Astrocyte of the spinal cord (primary cell): ENCODE measurements at regions not wholly inside any gene's neighbourhood (a gene's known extent, or its start where the extent isn't known, plus 50 kb on each side); places are given as distances from the start of the nearest gene placed in this dataset.

Experiments
- DNase-seq: peaks from one replicate; pipeline ENCODE4 v3.0.0; 2011; ENCODE audit warnings: low read depth, low spot score
- H3K4me3 ChIP-seq: 2 replicates; pipeline ENCODE4 v1.5.1; 2011; ENCODE audit warnings: low read depth, mild to moderate bottlenecking, low read length, moderate library complexity
- in situ Hi-C: cut with HindIII; loops from 2 replicates; pipeline ENCODE4 v1.10.0; 2017; ENCODE audit warnings: low sequenced_read_pairs
- TF ChIP-seq, protein P1 (sequence below): IDR thresholded peaks from 2 replicates; pipeline ENCODE4 v1.5.1; 2012; ENCODE audit warnings: low read depth, mild to moderate bottlenecking, low read length, inconsistent platforms

DNA sequence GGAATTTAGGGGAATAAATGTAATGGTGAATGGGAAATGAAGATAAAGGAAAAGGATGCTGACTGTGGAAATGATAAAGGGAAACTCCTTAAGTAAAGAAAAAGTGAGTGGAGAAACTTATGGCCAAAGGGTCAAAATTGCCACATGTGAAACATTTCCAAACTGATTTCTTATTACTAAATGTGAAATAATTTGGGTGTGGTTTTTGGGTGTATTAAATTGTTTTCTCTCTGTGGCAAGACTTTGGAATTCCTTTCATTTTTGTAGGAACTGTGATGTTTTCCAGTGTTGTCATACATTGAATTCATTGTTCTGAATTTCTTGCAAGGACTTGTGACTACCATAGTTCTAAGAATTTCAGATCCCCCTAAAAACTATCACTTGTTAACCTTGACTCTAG is 1891.5 kb upstream of the SEL1L start:
- TF ChIP-seq, protein P1, sequence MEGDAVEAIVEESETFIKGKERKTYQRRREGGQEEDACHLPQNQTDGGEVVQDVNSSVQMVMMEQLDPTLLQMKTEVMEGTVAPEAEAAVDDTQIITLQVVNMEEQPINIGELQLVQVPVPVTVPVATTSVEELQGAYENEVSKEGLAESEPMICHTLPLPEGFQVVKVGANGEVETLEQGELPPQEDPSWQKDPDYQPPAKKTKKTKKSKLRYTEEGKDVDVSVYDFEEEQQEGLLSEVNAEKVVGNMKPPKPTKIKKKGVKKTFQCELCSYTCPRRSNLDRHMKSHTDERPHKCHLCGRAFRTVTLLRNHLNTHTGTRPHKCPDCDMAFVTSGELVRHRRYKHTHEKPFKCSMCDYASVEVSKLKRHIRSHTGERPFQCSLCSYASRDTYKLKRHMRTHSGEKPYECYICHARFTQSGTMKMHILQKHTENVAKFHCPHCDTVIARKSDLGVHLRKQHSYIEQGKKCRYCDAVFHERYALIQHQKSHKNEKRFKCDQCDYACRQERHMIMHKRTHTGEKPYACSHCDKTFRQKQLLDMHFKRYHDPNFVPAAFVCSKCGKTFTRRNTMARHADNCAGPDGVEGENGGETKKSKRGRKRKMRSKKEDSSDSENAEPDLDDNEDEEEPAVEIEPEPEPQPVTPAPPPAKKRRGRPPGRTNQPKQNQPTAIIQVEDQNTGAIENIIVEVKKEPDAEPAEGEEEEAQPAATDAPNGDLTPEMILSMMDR, result no peak
- DNase-seq, result peak; percentile 33
- in situ Hi-C loops, result no loop called here
- no peak overlapping the region for H3K4me3 ChIP-seq

DNA sequence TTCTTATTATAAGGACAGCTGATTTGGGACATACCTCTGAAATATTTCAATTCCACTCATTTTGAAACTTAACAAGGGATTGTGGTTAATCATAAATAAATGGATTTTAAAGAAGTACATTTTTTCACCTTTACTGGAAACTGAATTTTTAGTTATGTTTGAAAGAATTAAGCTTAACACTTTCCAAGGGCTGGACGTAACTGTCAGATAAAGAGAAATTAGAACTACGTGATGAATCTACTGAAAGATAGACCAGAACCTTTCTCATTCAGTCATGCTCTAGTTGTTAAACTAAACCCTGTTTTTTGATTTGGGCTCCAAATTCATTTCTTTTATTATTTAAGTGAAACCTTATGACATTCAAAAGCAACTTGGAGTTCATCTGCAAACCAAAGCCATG is 1892.1 kb upstream of the SEL1L start:
- DNase-seq, result no peak
- in situ Hi-C loops, result no loop called here
- no peak overlapping the region for H3K4me3 ChIP-seq
- TF ChIP-seq, protein P1, result no peak

DNA sequence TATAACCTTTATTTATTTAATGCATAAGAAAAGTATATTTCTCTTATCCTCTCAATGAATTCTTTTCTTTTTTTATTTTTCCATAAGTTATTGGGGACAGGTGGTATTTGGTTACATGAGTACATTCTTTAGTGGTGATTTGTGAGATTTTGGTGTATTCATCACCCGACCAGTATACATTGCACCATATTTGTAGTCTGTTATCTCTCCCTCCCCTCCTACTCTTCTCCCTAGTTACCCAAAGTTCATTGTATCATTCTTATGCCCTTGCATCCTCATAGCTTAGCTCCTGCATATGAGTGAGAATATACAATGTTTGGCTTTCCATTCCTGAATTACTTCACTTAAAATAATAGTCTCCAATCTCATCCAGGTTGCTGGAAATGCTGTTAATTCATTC is 1900.0 kb upstream of the SEL1L start:
- in situ Hi-C loops, result no loop called here
- no peak for DNase-seq
- TF ChIP-seq, protein P1, result no peak
- no peak overlapping the region for H3K4me3 ChIP-seq

DNA sequence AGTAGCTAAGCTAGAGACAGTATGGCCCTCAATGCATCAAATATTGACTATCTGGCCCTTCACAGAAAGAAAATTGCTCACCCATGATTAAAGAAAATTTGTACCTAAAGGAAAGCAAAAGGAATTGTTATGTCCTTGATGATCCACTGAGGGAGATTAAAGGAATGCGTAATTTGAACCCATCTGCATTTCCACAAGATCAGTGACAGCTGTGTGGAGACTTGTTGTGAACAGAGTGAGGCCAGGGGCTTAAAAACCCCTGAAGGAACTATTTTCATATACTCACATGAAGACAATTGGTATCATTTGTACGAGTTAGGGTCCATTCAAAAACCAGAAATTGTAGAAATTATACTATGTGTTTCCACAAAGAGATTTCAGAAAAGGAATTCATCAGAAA is 1908.1 kb upstream of the SEL1L start:
- in situ Hi-C loops, result no loop called here
- TF ChIP-seq, protein P1, result no peak
- DNase-seq, result no peak
- no peak overlapping the region for H3K4me3 ChIP-seq

DNA sequence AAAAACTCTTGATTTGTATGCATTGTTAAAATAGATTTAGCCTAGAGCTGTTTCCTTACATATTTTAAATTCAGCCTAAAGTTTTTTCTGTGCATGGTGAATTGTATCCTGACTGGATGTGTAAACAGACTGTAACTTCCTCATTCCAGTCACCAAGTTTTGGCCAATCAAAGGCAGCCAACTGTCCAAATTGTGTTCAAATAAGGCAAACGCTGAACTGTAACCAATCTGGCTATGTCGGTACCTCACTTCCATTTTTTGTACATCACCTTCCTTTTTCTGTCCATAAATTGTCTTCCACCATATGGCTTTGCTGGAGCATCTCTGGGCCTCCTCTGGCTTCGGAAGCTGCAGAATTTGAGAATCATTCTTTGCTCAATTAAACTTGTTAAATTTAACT is 1921.9 kb upstream of the SEL1L start:
- no peak overlapping the region for H3K4me3 ChIP-seq
- DNase-seq, result no peak
- TF ChIP-seq, protein P1, result no peak
- in situ Hi-C loops, result no loop called here

DNA sequence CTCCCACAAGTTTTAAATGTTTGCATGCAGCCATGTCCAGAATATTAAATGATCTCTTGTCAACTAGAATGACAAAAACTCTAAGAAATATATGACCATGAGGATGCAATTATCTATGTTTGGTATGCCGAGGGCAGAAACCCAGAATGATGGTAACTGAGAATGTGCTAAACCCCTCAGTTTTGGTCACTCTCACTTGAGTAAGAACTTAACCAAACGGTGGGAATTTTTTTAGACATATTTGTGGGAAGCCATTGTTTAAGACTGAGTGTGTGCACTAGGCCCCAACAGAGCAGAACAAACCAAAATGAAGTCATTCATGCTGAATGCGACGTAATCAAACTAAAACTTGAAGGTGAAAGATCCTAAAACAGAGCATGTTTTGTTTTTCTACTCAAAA is 1927.9 kb upstream of the SEL1L start:
- TF ChIP-seq, protein P1, result no peak
- in situ Hi-C loops, result no loop called here
- H3K4me3 ChIP-seq, result no peak overlapping the region
- no peak for DNase-seq

DNA sequence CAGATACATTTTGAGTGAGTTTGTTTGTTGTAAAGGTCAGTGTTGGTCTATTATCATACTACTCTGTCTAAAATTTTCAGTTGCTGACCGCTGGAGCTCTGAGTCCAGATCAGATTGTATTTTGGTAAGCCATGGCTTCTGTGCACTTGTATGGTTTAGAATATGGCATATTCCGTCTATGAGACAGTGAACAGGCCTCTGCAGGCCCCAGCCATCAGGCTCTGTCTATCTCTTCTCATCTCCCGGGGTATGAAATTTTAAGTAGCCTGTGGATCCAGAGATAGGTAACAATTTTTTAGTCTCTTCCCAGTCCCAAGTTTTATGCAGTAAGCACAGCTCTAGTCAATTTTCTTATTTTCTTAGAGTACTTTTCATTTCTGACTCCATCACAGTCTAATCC is 1929.1 kb upstream of the SEL1L start:
- TF ChIP-seq, protein P1, result no peak
- H3K4me3 ChIP-seq, result no peak overlapping the region
- no peak for DNase-seq
- in situ Hi-C loops, result no loop called here
